Activated CD4-positive, alpha-beta T cell treated with anti-CD3 and anti-CD28 coated beads, Interleukin-2, Interleukin-4, amounts not matched to agents 100 ng/mL and 50 ng/mL, durations not matched to agents 16 hours and 8 hours (primary cell): ENCODE measurements at regions not wholly inside any gene's neighbourhood (a gene's known extent, or its start where the extent isn't known, plus 50 kb on each side); places are given as distances from the start of the nearest gene placed in this dataset.

Source experiments
- DNase-seq: peaks from one replicate; pipeline ENCODE4 v3.0.0-alpha.2; 2020; ENCODE audit warnings: low spot score

- DNase-seq = no peak
These were observed 190.0 kb upstream of the MKI67 start for GRCh38 chr10:128316121-128316726.

- DNase-seq = no peak
These were observed 190.7 kb upstream of the MKI67 start for GRCh38 chr10:128316925-128317324.

- DNase-seq = no peak
These were observed 192.1 kb upstream of the MKI67 start for GRCh38 chr10:128318366-128318765.

- no peak for DNase-seq
These were observed 192.7 kb upstream of the MKI67 start for GRCh38 chr10:128318913-128319312.

- DNase-seq = no peak
These were observed 195.9 kb upstream of the MKI67 start for GRCh38 chr10:128322106-128322505.

GRCh38 chr10:128322950-128323349 lies 196.7 kb upstream of the MKI67 start:
- DNase-seq = no peak

GRCh38 chr10:128324058-128324827 lies 198.0 kb upstream of the MKI67 start:
- DNase-seq = no peak

GRCh38 chr10:128325788-128326187 lies 199.6 kb upstream of the MKI67 start:
- DNase-seq = no peak

GRCh38 chr10:128326251-128326650 lies 200.0 kb upstream of the MKI67 start:
- no peak for DNase-seq

GRCh38 chr10:128326851-128327250 lies 200.6 kb upstream of the MKI67 start:
- no peak for DNase-seq

- no peak for DNase-seq
These were observed 210.2 kb upstream of the MKI67 start for GRCh38 chr10:128336401-128336800.

GRCh38 chr10:128337860-128338378 lies 211.7 kb upstream of the MKI67 start:
- no peak for DNase-seq

GRCh38 chr10:128338951-128339350 lies 212.7 kb upstream of the MKI67 start:
- no peak for DNase-seq

GRCh38 chr10:128339753-128340152 lies 213.5 kb upstream of the MKI67 start:
- DNase-seq = no peak

GRCh38 chr10:128345353-128345752 lies 219.1 kb upstream of the MKI67 start:
- DNase-seq = no peak

- no peak for DNase-seq
These were observed 234.6 kb upstream of the MKI67 start for GRCh38 chr10:128360783-128361182.

- DNase-seq = no peak
These were observed 235.3 kb upstream of the MKI67 start for GRCh38 chr10:128361487-128361886.

GRCh38 chr10:128362514-128362913 lies 236.3 kb upstream of the MKI67 start:
- DNase-seq = no peak

GRCh38 chr10:128364631-128365030 lies 238.4 kb upstream of the MKI67 start:
- no peak for DNase-seq

GRCh38 chr10:128365156-128365725 lies 239.0 kb upstream of the MKI67 start:
- no peak for DNase-seq

- no peak for DNase-seq
These were observed 241.6 kb upstream of the MKI67 start for GRCh38 chr10:128367807-128368206.

GRCh38 chr10:128369101-128369650 lies 243.0 kb upstream of the MKI67 start:
- DNase-seq = no peak
